OCI-LY1 (cell line): ENCODE measurements at regions not wholly inside any gene's neighbourhood (a gene's known extent, or its start where the extent isn't known, plus 50 kb on each side); places are given as distances from the start of the nearest gene placed in this dataset.

Experiments used
- H2AFZ ChIP-seq: fragments of 200-600 bp; sonication (generic), shearing (Covaris generic); 2 replicates; pipeline ENCODE4 v1.6.0; 2014; ENCODE audit warnings: antibody characterized with exemption, mild to moderate bottlenecking, low read length
- H3F3A ChIP-seq: fragments of 200-600 bp; sonication (generic), shearing (Covaris generic); 2 replicates; pipeline ENCODE4 v1.6.0; 2014; ENCODE audit warnings: mild to moderate bottlenecking, antibody characterized with exemption, low read length, moderate library complexity; ENCODE audit not compliant: insufficient read depth
- H3K27ac ChIP-seq: fragments of 200-600 bp; sonication (generic); 2 replicates; pipeline ENCODE4 v1.5.1; 2014; ENCODE audit warnings: low read length, mixed run types, mild to moderate bottlenecking, low read depth; ENCODE audit not compliant: poor library complexity, severe bottlenecking
- H3K27me3 ChIP-seq: fragments of 200-600 bp; sonication (generic); 2 replicates; pipeline ENCODE4 v1.6.0; 2014; ENCODE audit warnings: antibody characterized with exemption, mild to moderate bottlenecking, low read length, moderate library complexity; ENCODE audit not compliant: insufficient read depth
- H3K36me3 ChIP-seq: fragments of 200-600 bp; sonication (generic); 2 replicates; pipeline ENCODE4 v1.6.1; 2014; ENCODE audit warnings: mild to moderate bottlenecking, antibody characterized with exemption, low read length, moderate library complexity, mixed read lengths; ENCODE audit not compliant: insufficient read depth
- H3K4me1 ChIP-seq: fragments of 200-600 bp; sonication (generic); 2 replicates; pipeline ENCODE4 v1.5.1; 2014; ENCODE audit warnings: mild to moderate bottlenecking, low read length, moderate library complexity; ENCODE audit not compliant: insufficient read depth, severe bottlenecking
- H3K4me2 ChIP-seq: fragments of 200-600 bp; sonication (generic), shearing (Covaris generic); 2 replicates; pipeline ENCODE4 v1.6.1; 2014; ENCODE audit warnings: low read length
- H3K4me3 ChIP-seq: fragments of 200-600 bp; sonication (generic); 2 replicates; pipeline ENCODE4 v1.5.1; 2014; ENCODE audit warnings: low read length, low read depth, mild to moderate bottlenecking, mixed read lengths; ENCODE audit not compliant: poor library complexity, severe bottlenecking
- H3K79me2 ChIP-seq: fragments of 200-600 bp; shearing (Covaris generic); 2 replicates; pipeline ENCODE4 v1.6.1; 2016; ENCODE audit warnings: mixed run types, low read length, mixed read lengths; ENCODE audit not compliant: insufficient read depth
- H3K9ac ChIP-seq: fragments of 200-600 bp; sonication (generic), shearing (Covaris generic); 2 replicates; pipeline ENCODE4 v1.6.1; 2014; ENCODE audit warnings: mild to moderate bottlenecking, low read length, mixed read lengths
- H3K9me2 ChIP-seq: fragments of 200-600 bp; sonication (generic), shearing (Covaris generic); 2 replicates; pipeline ENCODE4 v1.6.1; 2014; ENCODE audit warnings: low read depth, mild to moderate bottlenecking, low read length, mixed read lengths
- H3K9me3 ChIP-seq: fragments of 200-600 bp; shearing (Covaris generic); 2 replicates; pipeline ENCODE4 v1.6.1; 2014; ENCODE audit warnings: low read length, mixed read lengths
- H4K20me1 ChIP-seq: fragments of 200-600 bp; sonication (generic), shearing (Covaris generic); 2 replicates; pipeline ENCODE4 v1.6.0; 2016; ENCODE audit warnings: mild to moderate bottlenecking, low read length; ENCODE audit not compliant: insufficient read depth
- EZH2 ChIP-seq: fragments of 200-600 bp; sonication (generic), shearing (Covaris generic); IDR thresholded peaks from 2 replicates; pipeline ENCODE4 v1.8.0; 2017; ENCODE audit warnings: borderline replicate concordance, mixed run types, mild to moderate bottlenecking, antibody characterized with exemption, low read length, moderate library complexity, mixed read lengths
- TF ChIP-seq, protein P1 (sequence below): fragments of 200-600 bp; sonication (generic), shearing (Covaris generic); IDR thresholded peaks from 2 replicates; pipeline ENCODE4 v1.5.1; 2017; ENCODE audit warnings: mild to moderate bottlenecking, antibody characterized with exemption, low read length, moderate library complexity, mixed read lengths

DNA sequence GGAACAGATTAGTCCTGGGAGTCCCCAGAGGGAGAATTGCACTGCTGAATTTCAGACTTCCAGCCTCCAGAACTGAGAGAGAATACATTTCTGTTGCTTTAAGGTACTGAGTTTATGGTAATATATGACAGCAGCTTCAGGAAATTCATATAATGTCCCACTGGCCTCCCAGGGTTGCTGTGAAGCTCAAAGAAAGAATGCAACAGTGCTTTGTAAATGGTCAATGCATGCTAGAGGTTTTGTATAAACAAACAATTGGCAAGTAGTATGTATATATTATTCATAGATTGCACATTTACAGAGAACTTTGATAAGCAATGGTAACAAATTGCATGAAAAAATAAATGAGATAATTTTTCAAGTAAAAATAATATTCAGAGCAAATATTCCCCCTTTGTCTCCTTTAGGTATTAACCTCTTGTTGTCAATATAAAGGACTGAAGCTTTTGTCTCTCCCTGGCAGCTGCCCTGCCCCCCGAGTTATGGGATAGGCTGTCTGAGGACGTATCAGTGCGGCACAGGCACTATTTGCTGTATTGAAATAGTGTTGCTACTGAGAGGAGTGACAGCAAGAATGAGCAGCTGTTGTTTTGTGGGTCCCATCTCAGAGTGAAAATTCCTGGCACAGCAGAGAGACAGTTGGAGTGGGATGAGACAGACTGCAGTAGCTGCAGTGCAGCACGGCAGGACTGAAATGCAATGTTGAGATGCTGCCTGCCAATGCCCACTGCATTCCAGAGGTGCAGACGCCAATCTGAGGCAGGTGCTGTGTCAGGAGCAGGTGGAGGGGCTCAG lies 194.2 kb upstream of the GLRA1 start:
- TF ChIP-seq EZH2, result no peak
- TF ChIP-seq, protein P1, sequence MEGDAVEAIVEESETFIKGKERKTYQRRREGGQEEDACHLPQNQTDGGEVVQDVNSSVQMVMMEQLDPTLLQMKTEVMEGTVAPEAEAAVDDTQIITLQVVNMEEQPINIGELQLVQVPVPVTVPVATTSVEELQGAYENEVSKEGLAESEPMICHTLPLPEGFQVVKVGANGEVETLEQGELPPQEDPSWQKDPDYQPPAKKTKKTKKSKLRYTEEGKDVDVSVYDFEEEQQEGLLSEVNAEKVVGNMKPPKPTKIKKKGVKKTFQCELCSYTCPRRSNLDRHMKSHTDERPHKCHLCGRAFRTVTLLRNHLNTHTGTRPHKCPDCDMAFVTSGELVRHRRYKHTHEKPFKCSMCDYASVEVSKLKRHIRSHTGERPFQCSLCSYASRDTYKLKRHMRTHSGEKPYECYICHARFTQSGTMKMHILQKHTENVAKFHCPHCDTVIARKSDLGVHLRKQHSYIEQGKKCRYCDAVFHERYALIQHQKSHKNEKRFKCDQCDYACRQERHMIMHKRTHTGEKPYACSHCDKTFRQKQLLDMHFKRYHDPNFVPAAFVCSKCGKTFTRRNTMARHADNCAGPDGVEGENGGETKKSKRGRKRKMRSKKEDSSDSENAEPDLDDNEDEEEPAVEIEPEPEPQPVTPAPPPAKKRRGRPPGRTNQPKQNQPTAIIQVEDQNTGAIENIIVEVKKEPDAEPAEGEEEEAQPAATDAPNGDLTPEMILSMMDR, result no peak
- Histone ChIP-seq H3K9me3 (no peaks in the 10 kb centered on the region), H3K4me1 (no peaks in the 10 kb centered on the region), H3K9ac (no peak overlapping the region), H3K36me3 (no peaks in the 10 kb centered on the region), H3K79me2 (no peaks in the 10 kb centered on the region), H4K20me1 (no peaks in the 10 kb centered on the region), H3K4me2 (no peak overlapping the region), H3F3A (no peaks in the 10 kb centered on the region), H3K27me3 (no peaks in the 10 kb centered on the region), H3K27ac (no peak overlapping the region), H3K9me2 (no peaks in the 10 kb centered on the region), H2AFZ (no peak overlapping the region), H3K4me3 (no peak overlapping the region)

GRCh38 chr5:152116934-152117333 lies 192.3 kb upstream of the GLRA1 start:
- Histone ChIP-seq H3K36me3 (no peaks in the 10 kb centered on the region), H3K79me2 (no peaks in the 10 kb centered on the region), H3K27ac (no peak overlapping the region), H3K27me3 (no peaks in the 10 kb centered on the region), H3K9me2 (no peaks in the 10 kb centered on the region), H2AFZ (no peak overlapping the region), H3K9ac (no peak overlapping the region), H3K4me2 (no peak overlapping the region), H3K9me3 (no peaks in the 10 kb centered on the region), H4K20me1 (no peaks in the 10 kb centered on the region), H3F3A (no peaks in the 10 kb centered on the region), H3K4me1 (no peaks in the 10 kb centered on the region), H3K4me3 (no peak overlapping the region)
- TF ChIP-seq, protein P1, result no peak
- no peak for TF ChIP-seq EZH2

DNA sequence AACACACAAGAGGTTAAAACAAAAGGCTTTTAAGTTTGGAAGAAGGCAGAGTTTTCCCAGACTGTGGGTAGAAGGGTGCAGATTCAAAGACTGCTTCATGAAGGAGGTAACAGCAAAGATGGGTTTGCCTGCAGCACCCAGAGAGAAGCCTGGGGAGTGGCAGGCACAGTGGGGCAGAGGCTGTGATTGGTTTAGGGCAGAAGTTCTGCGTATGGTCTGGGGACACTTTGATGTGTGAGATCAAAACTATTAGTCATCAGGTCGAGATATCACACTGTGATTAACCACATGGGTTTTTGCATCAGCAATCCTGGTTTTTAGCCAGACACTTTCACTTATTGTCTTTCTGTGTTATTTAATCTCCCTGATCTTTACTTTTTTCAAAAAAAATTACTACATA lies 188.8 kb upstream of the GLRA1 start:
- H3K79me2 ChIP-seq, result no peaks in the 10 kb centered on the region
- no peaks in the 10 kb centered on the region for H3K9me2 ChIP-seq
- no peaks in the 10 kb centered on the region for H3F3A ChIP-seq
- H3K9ac ChIP-seq, result no peak overlapping the region
- no peak overlapping the region for H2AFZ ChIP-seq
- H4K20me1 ChIP-seq, result no peaks in the 10 kb centered on the region
- no peak overlapping the region for H3K4me3 ChIP-seq
- H3K36me3 ChIP-seq, result no peaks in the 10 kb centered on the region
- no peaks in the 10 kb centered on the region for H3K4me1 ChIP-seq
- no peak overlapping the region for H3K27ac ChIP-seq
- H3K4me2 ChIP-seq, result no peak overlapping the region
- no peaks in the 10 kb centered on the region for H3K9me3 ChIP-seq
- TF ChIP-seq, protein P1, result no peak
- no peak for TF ChIP-seq EZH2
- no peaks in the 10 kb centered on the region for H3K27me3 ChIP-seq
